ENCODE measurements at regions not wholly inside any gene's neighbourhood (a gene's known extent, or its start where the extent isn't known, plus 50 kb on each side); places are given as distances from the start of the nearest gene placed in this dataset.

DNA sequence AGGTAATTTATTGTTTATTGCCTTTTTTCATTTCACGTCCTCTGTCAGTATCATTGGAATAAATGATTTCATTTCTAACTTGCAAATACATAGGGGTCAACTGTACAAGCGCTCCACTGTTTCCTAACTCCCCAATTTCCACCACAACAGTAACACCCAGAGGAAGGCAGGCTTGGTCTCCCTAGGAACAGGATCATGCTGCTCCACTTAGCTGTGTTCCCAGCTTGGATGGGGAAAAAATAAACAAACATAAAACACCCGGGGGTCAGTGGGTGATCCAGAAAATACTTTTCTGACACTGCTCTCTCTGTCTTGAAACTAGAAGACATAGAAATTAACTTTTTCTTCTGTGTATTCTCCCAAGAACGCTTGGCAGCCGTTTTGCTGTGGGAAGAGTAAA lies 772.5 kb downstream of the TRIML1 start:
- TF ChIP-seq, protein P1, sequence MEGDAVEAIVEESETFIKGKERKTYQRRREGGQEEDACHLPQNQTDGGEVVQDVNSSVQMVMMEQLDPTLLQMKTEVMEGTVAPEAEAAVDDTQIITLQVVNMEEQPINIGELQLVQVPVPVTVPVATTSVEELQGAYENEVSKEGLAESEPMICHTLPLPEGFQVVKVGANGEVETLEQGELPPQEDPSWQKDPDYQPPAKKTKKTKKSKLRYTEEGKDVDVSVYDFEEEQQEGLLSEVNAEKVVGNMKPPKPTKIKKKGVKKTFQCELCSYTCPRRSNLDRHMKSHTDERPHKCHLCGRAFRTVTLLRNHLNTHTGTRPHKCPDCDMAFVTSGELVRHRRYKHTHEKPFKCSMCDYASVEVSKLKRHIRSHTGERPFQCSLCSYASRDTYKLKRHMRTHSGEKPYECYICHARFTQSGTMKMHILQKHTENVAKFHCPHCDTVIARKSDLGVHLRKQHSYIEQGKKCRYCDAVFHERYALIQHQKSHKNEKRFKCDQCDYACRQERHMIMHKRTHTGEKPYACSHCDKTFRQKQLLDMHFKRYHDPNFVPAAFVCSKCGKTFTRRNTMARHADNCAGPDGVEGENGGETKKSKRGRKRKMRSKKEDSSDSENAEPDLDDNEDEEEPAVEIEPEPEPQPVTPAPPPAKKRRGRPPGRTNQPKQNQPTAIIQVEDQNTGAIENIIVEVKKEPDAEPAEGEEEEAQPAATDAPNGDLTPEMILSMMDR (conservative IDR thresholded peaks at IDR 0.05; ENCODE audit: low read depth, low read length): no peak
- no peak for TF ChIP-seq EZH2 (IDR thresholded peaks at IDR 0.05; ENCODE audit: low read length, unreplicated experiment)
- TF ChIP-seq EZH2phosphoT487 (IDR thresholded peaks at IDR 0.05; ENCODE audit: borderline replicate concordance, low read length): no peak

Measured in PC-3 (cell line).